OCI-LY7 (cell line): ENCODE measurements at regions not wholly inside any gene's neighbourhood (a gene's known extent, or its start where the extent isn't known, plus 50 kb on each side); places are given as distances from the start of the nearest gene placed in this dataset.

Experiments
- BruUV-seq: library from RNA; stranded (reverse); fragments of 400-500 nt; replicated peaks from 2 replicates; lab custom pipeline; 2021; lab: Mats Ljungman, UMichigan
- CTCF ChIA-PET: fragments of 300-600 bp; sonication (Branson Sonifier 250); formaldehyde crosslinking; loops from one replicate; lab custom pipeline; 2022; ENCODE audit warnings: antibody characterized with exemption; ENCODE audit not compliant: unreplicated experiment; lab: Charles Lee
- POLR2A ChIA-PET: fragments of 300-600 bp; sonication (Branson Sonifier 250); formaldehyde crosslinking; loops from one replicate; lab custom pipeline; 2022; ENCODE audit warnings: antibody characterized with exemption; lab: Charles Lee
- DNase-seq: peaks from one replicate; pipeline ENCODE4 v3.0.0-alpha.2; 2015; ENCODE audit warnings: low spot score
- H2AFZ ChIP-seq: fragments of 200-600 bp; sonication (generic), shearing (Covaris generic); 2 replicates; pipeline ENCODE4 v1.6.1; 2014; ENCODE audit warnings: mild to moderate bottlenecking, antibody characterized with exemption, low read length, moderate library complexity
- H3K27ac ChIP-seq: fragments of 200-600 bp; sonication (generic); 2 replicates; pipeline ENCODE4 v1.5.1; 2014; ENCODE audit warnings: mixed run types, low read depth, mild to moderate bottlenecking, moderate library complexity, low read length, inconsistent platforms; ENCODE audit not compliant: poor library complexity, severe bottlenecking
- H3K36me3 ChIP-seq: fragments of 200-600 bp; sonication (generic); 2 replicates; pipeline ENCODE4 v1.6.1; 2014; ENCODE audit warnings: mild to moderate bottlenecking, antibody characterized with exemption, low read length, moderate library complexity, mixed read lengths; ENCODE audit not compliant: insufficient read depth
- H3K4me1 ChIP-seq: fragments of 200-600 bp; sonication (generic); 2 replicates; pipeline ENCODE4 v1.5.1; 2014; ENCODE audit warnings: mild to moderate bottlenecking, low read length; ENCODE audit not compliant: insufficient read depth, poor library complexity, severe bottlenecking
- H3K4me2 ChIP-seq: fragments of 200-600 bp; sonication (generic); 2 replicates; pipeline ENCODE4 v1.6.1; 2014; ENCODE audit warnings: mild to moderate bottlenecking, low read length
- H3K4me3 ChIP-seq: fragments of 200-600 bp; sonication (generic); 2 replicates; pipeline ENCODE4 v1.5.1; 2014; ENCODE audit warnings: mild to moderate bottlenecking, low read depth, low read length; ENCODE audit not compliant: poor library complexity, severe bottlenecking
- H3K79me2 ChIP-seq: fragments of 200-600 bp; sonication (generic); 2 replicates; pipeline ENCODE4 v1.6.1; 2016; ENCODE audit warnings: low read depth, mild to moderate bottlenecking, low read length, moderate library complexity, mixed read lengths; ENCODE audit not compliant: insufficient read depth
- H3K9me2 ChIP-seq: fragments of 200-600 bp; sonication (generic); 2 replicates; pipeline ENCODE4 v1.6.1; 2016; ENCODE audit warnings: mild to moderate bottlenecking, low read length, mixed read lengths; ENCODE audit not compliant: insufficient read depth
- H3K9me3 ChIP-seq: fragments of 200-600 bp; sonication (generic); 2 replicates; pipeline ENCODE4 v1.6.1; 2014; ENCODE audit warnings: mild to moderate bottlenecking, mixed run types, low read length, mixed read lengths
- H4K20me1 ChIP-seq: fragments of 200-600 bp; sonication (generic); 2 replicates; pipeline ENCODE4 v1.6.1; 2014; ENCODE audit warnings: mild to moderate bottlenecking, antibody characterized with exemption, low read length, moderate library complexity, mixed read lengths; ENCODE audit not compliant: insufficient read depth
- EZH2phosphoT487 ChIP-seq: fragments of 200-600 bp; sonication (generic); IDR thresholded peaks from 2 replicates; pipeline ENCODE4 v1.6.1; 2018; ENCODE audit warnings: low read depth, borderline replicate concordance, mild to moderate bottlenecking, mixed run types, antibody characterized with exemption, low read length, moderate library complexity, mixed read lengths
- intact Hi-C: fragments of 100-400 bp; cut with micrococcal nuclease; formaldehyde crosslinking; loops from one replicate; pipeline ENCODE4 v1.10.0; 2022; ENCODE audit not compliant: unreplicated experiment
- TF ChIP-seq, protein P1 (sequence below): fragments of 200-600 bp; sonication (generic); conservative IDR thresholded peaks from 2 replicates; pipeline ENCODE4 v1.5.1; 2014; ENCODE audit warnings: mild to moderate bottlenecking, antibody characterized with exemption, low read length, moderate library complexity, mixed read lengths

DNA sequence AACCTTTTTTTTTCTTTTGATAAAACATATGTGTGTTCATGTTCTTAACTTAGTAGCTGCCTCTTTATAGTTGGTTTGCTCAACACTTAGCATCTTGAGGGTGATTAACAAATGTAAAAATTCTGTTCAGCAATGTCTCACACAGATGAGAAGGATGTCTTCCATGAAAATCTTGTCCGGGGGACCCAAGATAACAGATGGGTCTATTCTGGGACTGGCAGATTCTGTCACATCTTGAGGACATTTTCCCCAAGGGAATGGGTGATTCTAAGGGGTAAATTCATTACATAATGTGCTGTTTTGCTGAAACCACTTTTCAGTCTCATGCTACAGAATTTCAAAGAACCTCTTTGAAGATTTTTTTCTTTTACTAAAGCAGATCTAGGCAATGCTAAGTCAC lies 342.2 kb downstream of the IGSF11 start:
- Histone ChIP-seq H3K9me2 (no peaks in the 10 kb centered on the region), H3K4me3 (no peak overlapping the region), H2AFZ (no peak overlapping the region), H3K4me2 (no peak overlapping the region), H3K27ac (no peak overlapping the region), H3K9me3 (no peaks in the 10 kb centered on the region), H3K79me2 (no peaks in the 10 kb centered on the region), H4K20me1 (no peaks in the 10 kb centered on the region), H3K36me3 (no peaks in the 10 kb centered on the region), H3K4me1 (no peaks in the 10 kb centered on the region)
- no peak for TF ChIP-seq EZH2phosphoT487
- TF ChIP-seq, protein P1, sequence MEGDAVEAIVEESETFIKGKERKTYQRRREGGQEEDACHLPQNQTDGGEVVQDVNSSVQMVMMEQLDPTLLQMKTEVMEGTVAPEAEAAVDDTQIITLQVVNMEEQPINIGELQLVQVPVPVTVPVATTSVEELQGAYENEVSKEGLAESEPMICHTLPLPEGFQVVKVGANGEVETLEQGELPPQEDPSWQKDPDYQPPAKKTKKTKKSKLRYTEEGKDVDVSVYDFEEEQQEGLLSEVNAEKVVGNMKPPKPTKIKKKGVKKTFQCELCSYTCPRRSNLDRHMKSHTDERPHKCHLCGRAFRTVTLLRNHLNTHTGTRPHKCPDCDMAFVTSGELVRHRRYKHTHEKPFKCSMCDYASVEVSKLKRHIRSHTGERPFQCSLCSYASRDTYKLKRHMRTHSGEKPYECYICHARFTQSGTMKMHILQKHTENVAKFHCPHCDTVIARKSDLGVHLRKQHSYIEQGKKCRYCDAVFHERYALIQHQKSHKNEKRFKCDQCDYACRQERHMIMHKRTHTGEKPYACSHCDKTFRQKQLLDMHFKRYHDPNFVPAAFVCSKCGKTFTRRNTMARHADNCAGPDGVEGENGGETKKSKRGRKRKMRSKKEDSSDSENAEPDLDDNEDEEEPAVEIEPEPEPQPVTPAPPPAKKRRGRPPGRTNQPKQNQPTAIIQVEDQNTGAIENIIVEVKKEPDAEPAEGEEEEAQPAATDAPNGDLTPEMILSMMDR, result no peak
- ChIA-PET CTCF (no interaction called here), POLR2A (no interaction called here)
- intact Hi-C loops, result no loop called here
- no peak for DNase-seq
- BruUV-seq, result no TSS peak

DNA sequence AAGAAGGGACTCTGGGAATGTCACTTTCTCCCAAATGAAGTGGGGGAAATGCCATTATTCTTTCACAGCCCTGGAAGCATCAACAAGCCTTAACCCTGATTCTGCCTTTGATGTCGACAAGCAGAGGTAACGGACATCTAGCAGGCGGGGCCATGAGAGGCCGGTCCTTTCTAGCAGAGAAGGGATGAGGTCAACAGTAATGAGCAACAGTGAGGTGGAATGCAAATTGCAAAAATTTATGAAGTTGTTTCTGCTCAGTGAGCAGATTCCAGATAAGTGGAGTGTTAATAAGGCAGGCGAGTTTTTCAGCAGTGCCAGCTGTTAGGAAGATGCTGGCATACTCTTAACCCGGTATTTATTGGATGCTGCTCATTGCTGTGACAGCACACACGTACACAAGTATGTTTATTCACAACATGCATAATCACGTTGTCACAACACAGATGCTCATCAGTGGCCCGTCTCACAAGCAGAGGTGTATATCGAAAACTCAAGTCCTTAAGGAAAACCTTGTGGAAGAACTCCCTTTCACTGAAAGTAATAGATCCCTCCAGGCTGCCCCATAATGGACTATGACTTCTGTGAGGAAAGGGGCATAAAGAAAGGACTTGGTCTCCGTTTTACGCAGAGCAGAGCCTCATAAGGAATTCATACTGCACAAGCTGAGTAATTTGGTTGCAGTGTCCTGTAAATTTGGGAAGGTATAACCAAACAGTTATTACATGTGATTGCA lies 329.0 kb downstream of the IGSF11 start:
- TF ChIP-seq, protein P1, result no peak
- no peak for TF ChIP-seq EZH2phosphoT487
- no TSS peak for BruUV-seq
- H3K4me1 ChIP-seq, result no peaks in the 10 kb centered on the region
- no peak overlapping the region for H3K27ac ChIP-seq
- ChIA-PET POLR2A (interaction anchor here (0.6 to 0.9 kb wide), 2 partner anchors 284 to 1452 kb away, joined by 3 read pairs; no protein-coding TSS in a partner anchor), CTCF (no interaction called here)
- H3K79me2 ChIP-seq, result no peaks in the 10 kb centered on the region
- H3K4me3 ChIP-seq, result no peak overlapping the region
- no peak for DNase-seq
- intact Hi-C loops, result no loop called here
- no peaks in the 10 kb centered on the region for H3K36me3 ChIP-seq
- no peaks in the 10 kb centered on the region for H3K9me3 ChIP-seq
- H2AFZ ChIP-seq, result no peak overlapping the region
- H3K9me2 ChIP-seq, result no peaks in the 10 kb centered on the region
- no peak overlapping the region for H3K4me2 ChIP-seq
- no peaks in the 10 kb centered on the region for H4K20me1 ChIP-seq

DNA sequence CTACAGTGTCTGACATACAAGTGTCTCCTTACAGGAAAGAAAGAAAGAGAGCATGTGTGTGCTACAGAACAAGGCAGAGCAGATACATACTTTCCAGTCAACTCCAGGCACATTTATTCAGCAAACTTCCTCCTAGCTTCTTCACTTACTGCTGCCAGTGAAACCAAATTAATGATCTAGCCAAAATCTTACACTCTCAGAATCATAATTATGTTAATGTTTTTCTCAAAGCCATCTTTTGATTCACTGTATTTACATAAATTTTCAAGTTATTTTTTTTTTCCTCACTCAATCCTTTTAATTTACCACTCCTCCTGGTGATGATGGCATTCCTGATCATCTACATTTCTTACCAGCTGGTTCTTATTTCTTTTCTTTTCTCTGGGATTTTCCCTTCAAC lies 326.7 kb downstream of the IGSF11 start:
- H3K27ac ChIP-seq, result no peak overlapping the region

More for the DNA sequence above, 326.7 kb downstream of the IGSF11 start:
- DNase-seq, result no peak
- H2AFZ ChIP-seq, result no peak overlapping the region
- intact Hi-C loops, result no loop called here
- H3K36me3 ChIP-seq, result no peaks in the 10 kb centered on the region
- no TSS peak for BruUV-seq
- H3K4me3 ChIP-seq, result no peak overlapping the region
- ChIA-PET POLR2A (no interaction called here), CTCF (no interaction called here)
- no peak overlapping the region for H3K4me2 ChIP-seq
- no peaks in the 10 kb centered on the region for H4K20me1 ChIP-seq
- no peaks in the 10 kb centered on the region for H3K9me3 ChIP-seq
- no peaks in the 10 kb centered on the region for H3K9me2 ChIP-seq
- H3K79me2 ChIP-seq, result no peaks in the 10 kb centered on the region
- H3K4me1 ChIP-seq, result no peaks in the 10 kb centered on the region
- TF ChIP-seq, protein P1, result no peak
- no peak for TF ChIP-seq EZH2phosphoT487
